ENCODE measurements at regions not wholly inside any gene's neighbourhood (a gene's known extent, or its start where the extent isn't known, plus 50 kb on each side); places are given as distances from the start of the nearest gene placed in this dataset.
"Not testable (repeated sequence)": the region's sequence is repeated elsewhere in the genome, so short reads cannot be mapped to it uniquely, and the experiment has no call there.

DNA sequence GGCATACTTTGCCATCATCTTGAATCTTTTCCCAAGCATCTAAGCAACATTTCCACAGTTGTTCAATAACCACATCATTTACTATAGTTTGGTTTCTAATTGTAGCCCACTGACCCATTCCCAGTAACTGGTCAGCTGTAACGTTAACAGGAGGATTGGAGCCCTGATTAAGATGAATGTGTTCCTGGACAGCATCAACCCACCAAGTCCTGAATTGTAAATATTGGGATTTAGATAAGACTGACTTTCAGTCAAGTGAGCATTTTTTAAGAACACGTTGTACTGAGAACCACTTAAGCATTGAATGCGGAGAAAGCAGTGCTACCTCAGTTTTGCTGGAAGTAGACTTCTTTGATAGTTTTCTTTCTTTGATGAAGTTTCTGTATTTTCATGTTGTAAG is 53.3 kb upstream of the ARL4D start:
- not testable (repeated sequence) for DNase-seq (ENCODE audit: low read depth, low spot score)

DNA sequence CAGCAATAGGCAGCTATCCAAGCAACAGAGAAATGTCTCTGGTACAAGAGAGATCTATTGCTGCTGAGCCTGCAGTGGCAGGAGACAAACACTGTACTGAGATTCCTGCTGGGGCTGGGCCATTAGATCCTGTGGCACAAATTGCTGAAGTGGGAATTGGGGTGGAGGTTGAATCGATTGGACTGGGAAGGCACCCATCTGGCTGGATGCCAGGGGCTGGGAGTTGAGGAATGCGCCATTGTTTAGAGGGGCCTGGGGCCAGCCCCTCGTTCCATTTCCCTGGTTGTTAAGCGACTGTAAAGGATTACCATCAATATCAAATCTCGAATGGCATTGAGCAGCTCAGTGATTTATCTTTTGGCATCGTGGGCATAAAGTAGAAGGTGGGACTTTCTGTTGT is 54.1 kb upstream of the ARL4D start:
- DNase-seq (ENCODE audit: low read depth, low spot score), result no peak

- no peak for DNase-seq (ENCODE audit: low read depth, low spot score)
Measured at GRCh38 chr17:43342589-43342890, 56.3 kb upstream of the ARL4D start.

GRCh38 chr17:43341715-43342588 is 56.8 kb upstream of the ARL4D start:
- DNase-seq (ENCODE audit: low read depth, low spot score), result no peak

GRCh38 chr17:43338886-43339516 is 59.8 kb upstream of the ARL4D start:
- DNase-seq (ENCODE audit: low read depth, low spot score), result peak; percentile 32

- no peak for DNase-seq (ENCODE audit: low read depth, low spot score)
Measured at GRCh38 chr17:43337684-43338428, 60.9 kb upstream of the ARL4D start.

DNA sequence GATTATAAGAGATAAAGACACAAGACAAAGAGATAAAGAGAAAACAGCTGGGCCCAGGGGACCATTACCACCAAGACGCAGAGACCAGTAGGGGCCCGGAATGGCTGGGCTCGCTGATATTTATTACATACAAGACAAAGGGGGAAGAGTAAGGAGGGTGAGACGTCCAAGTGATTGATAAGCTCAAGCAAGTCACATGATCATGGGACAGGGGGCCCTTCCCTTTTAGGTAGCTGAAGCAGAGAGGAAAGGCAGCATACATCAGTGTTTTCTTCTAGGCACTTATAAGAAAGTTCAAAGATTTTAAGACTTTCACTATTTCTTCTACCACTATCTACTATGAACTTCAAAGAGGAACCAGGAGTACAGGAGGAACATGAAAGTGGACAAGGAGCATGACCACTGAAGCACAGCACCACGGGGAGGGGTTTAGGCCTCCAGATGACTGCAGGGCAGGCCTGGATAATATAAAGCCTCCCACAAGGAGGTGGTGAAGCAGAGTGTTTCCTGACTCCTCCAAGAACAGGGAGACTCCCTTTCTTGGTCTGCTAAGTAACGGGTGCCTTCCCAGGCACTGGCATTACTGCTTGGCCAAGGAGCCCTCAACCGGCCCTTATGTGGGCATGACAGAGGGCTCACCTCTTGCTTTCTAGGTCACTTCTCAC is 63.9 kb upstream of the ARL4D start:
- no peak for DNase-seq (ENCODE audit: low read depth, low spot score)

DNA sequence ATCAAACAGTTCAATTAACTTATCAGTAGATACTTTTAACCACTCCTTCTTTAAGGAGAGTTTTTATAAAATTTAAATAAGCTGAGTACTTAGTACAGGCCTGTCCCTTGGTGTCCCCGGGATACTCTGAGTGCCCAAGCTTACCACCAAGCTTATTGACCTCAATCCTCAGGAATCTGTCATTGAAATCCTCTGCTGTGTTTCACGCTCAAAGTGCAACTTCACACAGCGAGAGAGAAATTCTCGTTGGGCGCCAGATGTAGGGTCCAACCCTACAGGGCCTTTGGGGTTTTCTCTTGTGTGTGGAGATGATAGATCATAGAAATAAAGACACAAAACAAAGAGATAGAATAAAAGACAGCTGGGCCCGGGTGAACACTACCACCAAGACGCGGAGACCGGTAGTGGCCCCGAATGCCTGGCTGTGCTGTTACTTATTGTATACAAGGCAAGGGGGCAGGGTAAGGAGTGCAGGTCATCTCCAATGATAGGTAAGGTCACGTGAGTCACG is 65.3 kb upstream of the ARL4D start:
- DNase-seq (ENCODE audit: low read depth, low spot score), result no peak

DNA sequence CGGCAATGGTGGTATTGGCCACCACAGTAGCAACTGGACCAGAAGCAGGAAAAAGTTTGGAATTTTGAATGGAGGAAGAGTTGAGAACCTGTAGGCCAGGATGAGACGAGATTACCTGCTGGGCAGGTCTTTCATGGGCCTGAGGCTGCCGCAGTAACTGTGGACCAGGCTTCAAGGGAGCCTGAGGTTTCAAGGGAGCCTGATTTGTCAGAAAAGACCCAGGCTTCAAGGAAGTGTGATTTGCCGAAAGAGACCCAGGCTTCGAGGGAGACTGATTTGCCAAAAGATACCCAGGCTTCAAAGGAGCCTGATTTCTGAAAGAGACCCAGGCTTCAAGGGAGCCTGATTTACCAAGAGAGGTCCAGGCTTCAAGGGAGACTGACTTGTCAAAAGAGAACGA is 66.6 kb upstream of the ARL4D start:
- no peak for DNase-seq (ENCODE audit: low read depth, low spot score)

- no peak for DNase-seq (ENCODE audit: low read depth, low spot score)
Measured at GRCh38 chr17:43330876-43331639, 67.7 kb upstream of the ARL4D start.

DNA sequence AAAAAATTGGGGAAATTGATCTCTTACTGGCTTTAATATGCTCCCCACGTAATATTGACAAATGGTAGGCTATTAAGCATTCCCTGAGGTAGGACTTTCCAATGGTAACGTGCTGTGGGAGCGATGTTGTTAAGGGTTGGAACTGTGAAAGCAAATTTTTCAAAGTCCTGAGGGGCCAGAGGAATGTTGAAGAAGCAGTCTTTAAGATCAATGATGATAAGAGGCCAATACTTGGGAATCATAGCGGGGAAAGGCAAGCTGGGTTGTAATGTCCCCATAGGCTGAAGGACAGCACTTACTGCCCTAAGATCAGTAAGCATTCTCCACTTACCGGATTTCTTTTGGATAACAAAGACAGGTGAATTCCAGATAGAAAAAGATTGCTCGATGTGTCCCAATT is 69.6 kb upstream of the ARL4D start:
- DNase-seq (ENCODE audit: low read depth, low spot score), result no peak

GRCh38 chr17:43328650-43329049 is 70.1 kb upstream of the ARL4D start:
- no peak for DNase-seq (ENCODE audit: low read depth, low spot score)

- DNase-seq (ENCODE audit: low read depth, low spot score), result no peak
Measured at GRCh38 chr17:43327834-43328420, 70.9 kb upstream of the ARL4D start.

DNA sequence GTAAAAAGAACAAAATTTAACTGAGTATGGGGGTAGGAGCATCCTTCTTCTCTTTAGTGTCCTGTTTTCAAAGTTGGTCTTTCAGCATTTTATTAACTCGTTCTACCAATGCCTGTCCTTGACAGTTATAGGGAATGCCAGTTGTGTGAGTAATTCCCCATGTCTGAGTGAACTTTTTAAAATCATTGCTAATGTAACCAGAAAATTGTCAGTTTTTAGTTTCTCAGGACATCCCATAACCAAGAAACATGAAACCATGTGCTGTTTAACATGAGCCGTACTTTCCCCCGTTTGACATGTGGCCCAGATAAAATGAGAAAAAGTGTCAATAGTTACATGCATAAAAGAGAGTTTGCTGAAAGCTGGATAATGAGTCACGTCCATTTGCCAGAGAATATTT is 71.4 kb upstream of the ARL4D start:
- no peak for DNase-seq (ENCODE audit: low read depth, low spot score)

DNA sequence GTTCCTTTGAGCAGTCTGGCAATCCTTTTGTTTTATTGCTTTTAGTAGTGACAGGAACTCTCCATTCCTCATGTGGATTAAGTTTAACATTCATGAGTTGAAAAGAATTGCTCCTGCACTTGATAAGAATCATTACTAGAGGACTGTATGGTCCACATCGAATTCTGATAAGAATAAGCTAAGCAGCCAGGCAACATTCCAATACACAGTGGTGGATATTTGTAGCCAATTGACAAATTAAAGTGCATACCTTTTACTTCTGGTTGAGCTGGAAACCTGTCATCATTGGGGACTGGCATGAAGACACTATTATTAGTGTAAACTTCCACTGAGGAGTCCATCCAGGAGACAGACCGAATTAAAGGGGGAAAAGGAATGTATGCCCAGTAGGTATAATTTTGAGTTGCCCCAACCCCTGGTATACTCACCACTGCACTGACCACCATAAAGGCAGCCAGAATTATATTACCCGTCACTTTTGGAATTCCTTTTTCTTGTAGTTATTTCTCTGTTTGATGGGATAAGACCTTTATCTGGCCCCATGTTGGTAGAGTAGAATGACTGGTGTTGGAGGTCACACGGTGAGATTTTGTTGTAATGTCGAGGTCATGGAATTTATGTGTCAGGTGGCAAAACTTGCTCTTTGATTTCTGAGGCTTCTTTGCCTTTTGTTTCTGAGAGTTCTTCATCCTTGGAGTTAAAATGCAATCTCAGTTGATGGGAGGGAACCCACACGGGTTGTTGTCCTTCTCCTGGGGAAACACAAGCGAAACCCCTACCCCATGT is 72.1 kb upstream of the ARL4D start:
- DNase-seq (ENCODE audit: low read depth, low spot score), result no peak

GRCh38 chr17:43324205-43324893 is 74.4 kb upstream of the ARL4D start:
- DNase-seq (ENCODE audit: low read depth, low spot score), result no peak

DNA sequence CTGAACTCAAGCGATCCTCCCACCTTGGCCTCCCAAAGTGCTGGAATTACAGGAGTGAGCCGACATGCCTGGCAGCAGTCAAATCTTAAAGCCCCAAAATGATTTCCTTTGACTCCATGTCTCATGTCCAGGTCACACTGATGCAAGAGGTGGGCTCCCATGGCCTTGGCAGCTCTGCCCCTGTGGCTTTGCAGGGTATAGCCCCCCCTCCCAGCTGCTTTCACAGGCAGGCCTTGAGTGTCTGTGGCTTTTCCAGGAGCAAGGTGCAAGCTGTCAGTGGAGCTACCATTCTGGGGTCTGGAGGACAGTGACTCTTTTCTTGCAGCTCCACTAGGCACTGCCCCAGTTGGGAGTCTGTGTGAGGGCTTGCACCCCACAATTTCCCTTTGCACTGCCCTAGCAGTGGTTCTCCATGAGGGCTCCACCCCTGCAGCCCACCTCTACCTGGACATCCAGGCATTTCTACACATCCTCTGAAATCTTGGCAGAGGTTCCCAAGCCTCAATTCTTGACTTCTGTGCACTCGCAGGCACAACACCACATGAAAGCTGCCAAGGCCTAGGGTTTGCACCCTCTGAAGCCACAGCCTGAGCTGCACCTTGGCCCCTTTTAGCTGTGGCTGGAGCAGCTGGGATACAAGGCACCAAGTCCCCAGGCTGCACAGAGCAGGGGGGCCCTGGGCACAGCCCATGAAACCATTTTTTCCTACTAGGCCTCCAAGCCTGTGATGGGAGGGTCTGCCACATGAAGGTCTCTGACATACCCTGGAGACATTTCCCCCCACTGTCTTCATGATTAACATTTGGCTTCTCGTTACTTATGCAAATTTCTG is 79.3 kb upstream of the ARL4D start:
- no peak for DNase-seq (ENCODE audit: low read depth, low spot score)

- DNase-seq (ENCODE audit: low read depth, low spot score), result no peak
Measured at GRCh38 chr17:43316522-43317142, 82.2 kb upstream of the ARL4D start.

Measured in activated naive CD8-positive, alpha-beta T cell treated with anti-CD3 and anti-CD28 coated beads, Interleukin-2, amount 50 U/mL, for 16 hours (primary cell).